ENCODE measurements at regions not wholly inside any gene's neighbourhood (a gene's known extent, or its start where the extent isn't known, plus 50 kb on each side); places are given as distances from the start of the nearest gene placed in this dataset.

- Histone ChIP-seq H3K14ac (ENCODE audit: low read length) (no peak overlapping the region), H3K23ac (ENCODE audit: low read length) (no peak overlapping the region), H3K4me2 (ENCODE audit: low read length) (no peak overlapping the region), H4K91ac (ENCODE audit: low read depth, low read length) (no peak overlapping the region), H3K9ac (ENCODE audit: low read length) (no peak overlapping the region), H3K27ac (ENCODE audit: low read depth, low read length) (no peak overlapping the region), H2AK5ac (ENCODE audit: low read length) (no peak overlapping the region), H2BK5ac (ENCODE audit: low read depth, low read length, poor library complexity) (no peak overlapping the region), H4K12ac (ENCODE audit: low read depth, low read length) (no peak overlapping the region), H3K79me1 (ENCODE audit: low read length) (no peaks in the 10 kb centered on the region), H3K27me3 (ENCODE audit: insufficient read depth, low read length) (no peaks in the 10 kb centered on the region), H3K18ac (ENCODE audit: low read length) (no peak overlapping the region), H3K4me3 (ENCODE audit: low read depth, low read length) (no peak overlapping the region), H3K4ac (ENCODE audit: low read depth, low read length) (no peak overlapping the region), H2BK120ac (ENCODE audit: insufficient read depth, low read length, poor library complexity) (no peak overlapping the region), H3K79me2 (ENCODE audit: control insufficient read depth, insufficient read depth, low read length, poor library complexity) (no peaks in the 10 kb centered on the region), H2BK12ac (ENCODE audit: low read length) (no peak overlapping the region), H4K8ac (ENCODE audit: low read depth, low read length) (no peak overlapping the region), H3K9me3 (ENCODE audit: insufficient read depth, low read depth, low read length) (no peaks in the 10 kb centered on the region), H2AFZ (ENCODE audit: insufficient read depth, low read length, poor library complexity) (no peak overlapping the region), H3K36me3 (ENCODE audit: control insufficient read depth in 1 of 2, insufficient read depth in 2 of 2, low read length in 2 of 2) (no peaks in the 10 kb centered on the region), H3K4me1 (ENCODE audit: control insufficient read depth in 1 of 2, insufficient read depth in 2 of 2, low read length in 2 of 2) (peaks cover 0 to 3% of the 10 kb centered on the region in 2 experiments)
- no peak for DNase-seq
- WGBS (ENCODE audit: extremely low coverage, insufficient coverage, insufficient read length), result no CpG with 5 or more reads among the region's 2 CpGs
Observed at GRCh38 chr11:95584589-95584988, 205.0 kb downstream of the FAM76B start.

- peaks cover 0 to 3% of the 10 kb centered on the region in 2 experiments for H3K4me1 ChIP-seq (ENCODE audit: control insufficient read depth in 1 of 2, insufficient read depth in 2 of 2, low read length in 2 of 2)
- H3K9ac ChIP-seq (ENCODE audit: low read length), result no peak overlapping the region
- H4K12ac ChIP-seq (ENCODE audit: low read depth, low read length), result no peak overlapping the region
- no peak overlapping the region for H3K4me3 ChIP-seq (ENCODE audit: low read depth, low read length)
- H3K18ac ChIP-seq (ENCODE audit: low read length), result no peak overlapping the region
- H3K4me2 ChIP-seq (ENCODE audit: low read length), result no peak overlapping the region
- no peaks in the 10 kb centered on the region for H3K36me3 ChIP-seq (ENCODE audit: control insufficient read depth in 1 of 2, insufficient read depth in 2 of 2, low read length in 2 of 2)
- H2BK5ac ChIP-seq (ENCODE audit: low read depth, low read length, poor library complexity), result no peak overlapping the region
- no peak overlapping the region for H3K14ac ChIP-seq (ENCODE audit: low read length)
- no peaks in the 10 kb centered on the region for H3K9me3 ChIP-seq (ENCODE audit: insufficient read depth, low read depth, low read length)
- peak in 1 of 2 donors; percentile 40 for DNase-seq
- H2AK5ac ChIP-seq (ENCODE audit: low read length), result no peak overlapping the region
- no peak overlapping the region for H4K8ac ChIP-seq (ENCODE audit: low read depth, low read length)
- no peak overlapping the region for H4K91ac ChIP-seq (ENCODE audit: low read depth, low read length)
- H2AFZ ChIP-seq (ENCODE audit: insufficient read depth, low read length, poor library complexity), result no peak overlapping the region
- no peak overlapping the region for H3K23ac ChIP-seq (ENCODE audit: low read length)
- H3K79me2 ChIP-seq (ENCODE audit: control insufficient read depth, insufficient read depth, low read length, poor library complexity), result no peaks in the 10 kb centered on the region
- no peaks in the 10 kb centered on the region for H3K27me3 ChIP-seq (ENCODE audit: insufficient read depth, low read length)
- no peak overlapping the region for H3K27ac ChIP-seq (ENCODE audit: low read depth, low read length)
- no CpG with 5 or more reads among the region's 3 CpGs for WGBS (ENCODE audit: extremely low coverage, insufficient coverage, insufficient read length)
- H2BK12ac ChIP-seq (ENCODE audit: low read length), result no peak overlapping the region
- no peak overlapping the region for H3K4ac ChIP-seq (ENCODE audit: low read depth, low read length)
- H2BK120ac ChIP-seq (ENCODE audit: insufficient read depth, low read length, poor library complexity), result no peak overlapping the region
- H3K79me1 ChIP-seq (ENCODE audit: low read length), result no peaks in the 10 kb centered on the region
Observed at GRCh38 chr11:95584180-95584579, 205.4 kb downstream of the FAM76B start.

DNA sequence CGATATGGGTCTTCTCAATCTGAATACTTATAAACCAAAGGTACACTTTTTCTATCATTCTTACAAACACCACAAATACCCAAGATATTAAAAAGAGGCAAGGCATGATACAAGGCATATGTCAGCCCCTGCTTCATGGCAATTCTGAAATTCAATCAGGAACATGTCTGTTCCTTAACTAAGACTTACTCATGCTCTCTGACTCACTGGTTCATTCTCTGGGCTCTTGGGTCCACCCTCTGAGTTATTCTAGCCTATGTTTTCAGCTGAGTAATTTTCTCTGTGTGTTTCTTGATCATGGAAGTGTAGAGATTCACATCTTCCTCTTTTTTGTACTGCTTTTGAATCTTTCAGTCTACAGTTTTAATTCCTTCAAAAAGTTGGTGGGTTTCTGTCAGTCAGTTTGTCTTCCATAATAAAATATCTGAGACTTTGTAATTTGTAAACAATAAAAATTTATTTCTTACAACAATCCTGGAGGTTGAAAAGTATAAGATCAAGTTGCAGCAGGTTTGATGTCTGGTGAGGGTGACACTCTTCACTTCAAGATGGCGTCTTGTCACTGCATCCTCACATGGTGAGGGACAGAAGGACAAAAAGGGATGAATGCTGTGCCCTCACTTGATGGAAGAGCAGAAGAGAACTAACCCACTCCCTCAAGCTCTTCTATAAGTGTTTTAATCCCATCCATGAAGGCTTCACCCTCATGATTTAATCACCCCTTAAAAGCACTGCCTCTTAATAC is 211.7 kb downstream of the FAM76B start:
- no peak overlapping the region for H3K4ac ChIP-seq (ENCODE audit: low read depth, low read length)
- DNase-seq, result no peak
- H3K4me1 ChIP-seq (ENCODE audit: control insufficient read depth in 1 of 2, insufficient read depth in 2 of 2, low read length in 2 of 2), result no peaks in the 10 kb centered on the region
- H3K79me1 ChIP-seq (ENCODE audit: low read length), result no peaks in the 10 kb centered on the region
- H4K12ac ChIP-seq (ENCODE audit: low read depth, low read length), result no peak overlapping the region
- no peak overlapping the region for H2AK5ac ChIP-seq (ENCODE audit: low read length)
- H4K91ac ChIP-seq (ENCODE audit: low read depth, low read length), result no peak overlapping the region
- H2BK12ac ChIP-seq (ENCODE audit: low read length), result no peak overlapping the region
- no peak overlapping the region for H3K18ac ChIP-seq (ENCODE audit: low read length)
- no peak overlapping the region for H3K14ac ChIP-seq (ENCODE audit: low read length)
- no peaks in the 10 kb centered on the region for H3K36me3 ChIP-seq (ENCODE audit: control insufficient read depth in 1 of 2, insufficient read depth in 2 of 2, low read length in 2 of 2)
- H3K79me2 ChIP-seq (ENCODE audit: control insufficient read depth, insufficient read depth, low read length, poor library complexity), result no peaks in the 10 kb centered on the region
- no CpG with 5 or more reads among the region's 2 CpGs for WGBS (ENCODE audit: extremely low coverage, insufficient coverage, insufficient read length)
- H2AFZ ChIP-seq (ENCODE audit: insufficient read depth, low read length, poor library complexity), result no peak overlapping the region
- H2BK5ac ChIP-seq (ENCODE audit: low read depth, low read length, poor library complexity), result no peak overlapping the region
- H3K4me3 ChIP-seq (ENCODE audit: low read depth, low read length), result no peak overlapping the region
- no peak overlapping the region for H3K23ac ChIP-seq (ENCODE audit: low read length)
- H3K9me3 ChIP-seq (ENCODE audit: insufficient read depth, low read depth, low read length), result no peaks in the 10 kb centered on the region
- no peak overlapping the region for H3K9ac ChIP-seq (ENCODE audit: low read length)
- H3K27ac ChIP-seq (ENCODE audit: low read depth, low read length), result no peak overlapping the region
- H2BK120ac ChIP-seq (ENCODE audit: insufficient read depth, low read length, poor library complexity), result no peak overlapping the region
- H3K4me2 ChIP-seq (ENCODE audit: low read length), result no peak overlapping the region
- H3K27me3 ChIP-seq (ENCODE audit: insufficient read depth, low read length), result no peaks in the 10 kb centered on the region
- H4K8ac ChIP-seq (ENCODE audit: low read depth, low read length), result peak overlapping the region; percentile 42

DNA sequence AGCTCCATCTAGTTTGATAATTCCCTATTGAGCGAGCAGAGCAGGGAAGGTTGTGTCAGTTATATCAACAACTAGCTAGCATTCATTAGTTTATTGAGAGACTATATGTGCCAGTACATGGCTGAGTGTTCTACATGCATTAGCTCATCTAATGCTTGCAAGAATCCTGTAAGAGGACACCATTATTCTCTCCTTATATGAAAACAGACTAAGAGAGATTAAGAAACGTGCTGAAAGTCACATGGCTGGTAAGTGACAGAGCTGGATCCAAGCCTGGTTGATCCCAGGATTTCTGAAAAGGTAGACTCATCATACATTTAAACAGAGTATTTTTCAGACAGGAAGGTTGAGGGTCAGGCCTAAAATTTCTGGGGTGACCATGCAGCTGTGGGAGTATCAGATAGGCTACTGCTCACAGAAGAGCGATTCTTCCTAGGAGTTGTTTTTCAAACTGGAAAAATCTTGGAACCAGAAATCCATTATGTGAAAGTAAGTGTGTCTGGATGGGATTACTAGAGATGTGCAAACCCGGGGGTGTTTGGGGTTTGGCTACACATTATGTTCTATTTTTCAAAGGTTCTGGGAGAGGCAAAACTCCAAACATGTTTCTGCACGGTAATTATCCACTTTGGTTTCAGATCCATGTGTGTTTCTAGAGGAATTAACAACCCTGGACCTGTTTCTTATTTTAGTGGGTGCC is 213.3 kb downstream of the FAM76B start:
- H3K79me2 ChIP-seq (ENCODE audit: control insufficient read depth, insufficient read depth, low read length, poor library complexity), result no peaks in the 10 kb centered on the region
- H3K36me3 ChIP-seq (ENCODE audit: control insufficient read depth in 1 of 2, insufficient read depth in 2 of 2, low read length in 2 of 2), result no peaks in the 10 kb centered on the region
- H3K23ac ChIP-seq (ENCODE audit: low read length), result no peak overlapping the region
- no peak overlapping the region for H3K4ac ChIP-seq (ENCODE audit: low read depth, low read length)
- H4K12ac ChIP-seq (ENCODE audit: low read depth, low read length), result no peak overlapping the region
- no peak overlapping the region for H2AFZ ChIP-seq (ENCODE audit: insufficient read depth, low read length, poor library complexity)
- no peak overlapping the region for H2BK12ac ChIP-seq (ENCODE audit: low read length)
- H3K27ac ChIP-seq (ENCODE audit: low read depth, low read length), result no peak overlapping the region
- H3K9ac ChIP-seq (ENCODE audit: low read length), result no peak overlapping the region
- no peak overlapping the region for H4K8ac ChIP-seq (ENCODE audit: low read depth, low read length)
- no peak overlapping the region for H3K4me3 ChIP-seq (ENCODE audit: low read depth, low read length)
- H3K27me3 ChIP-seq (ENCODE audit: insufficient read depth, low read length), result no peaks in the 10 kb centered on the region
- H3K79me1 ChIP-seq (ENCODE audit: low read length), result no peaks in the 10 kb centered on the region
- H2BK120ac ChIP-seq (ENCODE audit: insufficient read depth, low read length, poor library complexity), result no peak overlapping the region
- H2AK5ac ChIP-seq (ENCODE audit: low read length), result no peak overlapping the region
- no CpG with 5 or more reads among the region's 5 CpGs for WGBS (ENCODE audit: extremely low coverage, insufficient coverage, insufficient read length)
- H3K14ac ChIP-seq (ENCODE audit: low read length), result no peak overlapping the region
- H3K4me1 ChIP-seq (ENCODE audit: control insufficient read depth in 1 of 2, insufficient read depth in 2 of 2, low read length in 2 of 2), result no peaks in the 10 kb centered on the region
- H3K9me3 ChIP-seq (ENCODE audit: insufficient read depth, low read depth, low read length), result no peaks in the 10 kb centered on the region
- H3K4me2 ChIP-seq (ENCODE audit: low read length), result no peak overlapping the region
- H3K18ac ChIP-seq (ENCODE audit: low read length), result no peak overlapping the region
- no peak for DNase-seq
- H4K91ac ChIP-seq (ENCODE audit: low read depth, low read length), result no peak overlapping the region
- H2BK5ac ChIP-seq (ENCODE audit: low read depth, low read length, poor library complexity), result no peak overlapping the region
